OCI-LY7 (cell line): ENCODE measurements at regions not wholly inside any gene's neighbourhood (a gene's known extent, or its start where the extent isn't known, plus 50 kb on each side); places are given as distances from the start of the nearest gene placed in this dataset.
"Not testable (repeated sequence)": the region's sequence is repeated elsewhere in the genome, so short reads cannot be mapped to it uniquely, and the experiment has no call there.

ENCODE experiments used
- CTCF ChIP-seq: fragments of 200-600 bp; sonication (generic); conservative IDR thresholded peaks from 2 replicates; pipeline ENCODE4 v1.5.1; 2014; ENCODE audit warnings: mild to moderate bottlenecking, antibody characterized with exemption, low read length, moderate library complexity, mixed read lengths
- EZH2phosphoT487 ChIP-seq: fragments of 200-600 bp; sonication (generic); IDR thresholded peaks from 2 replicates; pipeline ENCODE4 v1.6.1; 2018; ENCODE audit warnings: low read depth, borderline replicate concordance, mild to moderate bottlenecking, mixed run types, antibody characterized with exemption, low read length, moderate library complexity, mixed read lengths

GRCh38 chr4:189734648-189735267, 205.9 kb upstream of the FRG1 start:
- TF ChIP-seq CTCF, EZH2phosphoT487: not testable (repeated sequence)
